Body of pancreas (tissue), 4 donors: ENCODE measurements at regions not wholly inside any gene's neighbourhood (a gene's known extent, or its start where the extent isn't known, plus 50 kb on each side); places are given as distances from the start of the nearest gene placed in this dataset.

Source experiments
- CTCF ChIP-seq, 7 experiments: fragments of 450-650 bp in 4 of 7; fragments of 200-600 bp in 3 of 7; sonication (generic) in 3 of 7; IDR thresholded peaks; one replicate each; pipeline ENCODE4 v1.5.1; 2016 to 2019; ENCODE audit warnings: antibody characterized with exemption in 7 of 7
- POLR2A ChIP-seq, 3 donors: fragments of 450-650 bp; IDR thresholded peaks; one replicate each; pipeline ENCODE4 v1.6.1; 2016; ENCODE audit warnings: antibody characterized with exemption in 3 of 3, mild to moderate bottlenecking in 2 of 3

- TF ChIP-seq CTCF (IDR thresholded peaks at IDR 0.05) (no peak), POLR2A (IDR thresholded peaks at IDR 0.05) (no peak)
These were observed 103.1 kb upstream of the FIGN start for GRCh38 chr2:163838890-163839289.
